Brain microvascular endothelial cell (primary cell): ENCODE measurements at regions not wholly inside any gene's neighbourhood (a gene's known extent, or its start where the extent isn't known, plus 50 kb on each side); places are given as distances from the start of the nearest gene placed in this dataset.
"Not testable (repeated sequence)": the region's sequence is repeated elsewhere in the genome, so short reads cannot be mapped to it uniquely, and the experiment has no call there.

ENCODE experiments used
- DNase-seq: peaks from one replicate; pipeline ENCODE4 v3.0.0-alpha.2; 2020
- H3K27ac ChIP-seq: fragments of 250-450 bp; sonication (Bioruptor Pico); 2 replicates; pipeline ENCODE4 v1.5.1; 2020; ENCODE audit warnings: mild to moderate bottlenecking, moderate library complexity
- H3K27me3 ChIP-seq: fragments of 250-450 bp; sonication (Bioruptor Pico); replicated peaks from 2 replicates; pipeline ENCODE4 v1.5.1; 2020; ENCODE audit warnings: mild to moderate bottlenecking
- H3K36me3 ChIP-seq: fragments of 250-450 bp; sonication (Bioruptor Pico); replicated peaks from 2 replicates; pipeline ENCODE4 v1.5.1; 2020; ENCODE audit warnings: mild to moderate bottlenecking
- H3K4me3 ChIP-seq: 2 replicates; pipeline ENCODE4 v1.5.1; 2011; ENCODE audit warnings: low read depth, mild to moderate bottlenecking, control low read depth, low read length, moderate library complexity
- CTCF ChIP-seq: IDR thresholded peaks from 2 replicates; pipeline ENCODE4 v1.5.1; 2011; ENCODE audit warnings: low read depth, mild to moderate bottlenecking, moderate library complexity, low read length, control low read depth, inconsistent platforms; ENCODE audit errors: missing control alignments
- in situ Hi-C: cut with HindIII; loops from 2 replicates; pipeline ENCODE4 v1.10.0; 2017; ENCODE audit warnings: low sequenced_read_pairs, low pct_ligation_motif_present

GRCh38 chr1:157326173-157326859, 188.1 kb upstream of the ETV3 start:
- DNase-seq = no peak
- Histone ChIP-seq H3K36me3 (no peaks in the 10 kb centered on the region), H3K27me3 (no peaks in the 10 kb centered on the region), H3K27ac (no peak overlapping the region), H3K4me3 (no peak overlapping the region)
- in situ Hi-C loops = no loop called here
- no peak for TF ChIP-seq CTCF

GRCh38 chr1:157325220-157325619, 187.0 kb upstream of the ETV3 start:
- no peak for DNase-seq
- H3K36me3 ChIP-seq = no peaks in the 10 kb centered on the region
- H3K27ac ChIP-seq = no peak overlapping the region
- H3K4me3 ChIP-seq = no peak overlapping the region
- no peak for TF ChIP-seq CTCF
- in situ Hi-C loops = no loop called here
- H3K27me3 ChIP-seq = no peaks in the 10 kb centered on the region

- H3K4me3 ChIP-seq, in situ Hi-C loops, H3K27ac ChIP-seq, DNase-seq, H3K36me3 ChIP-seq, H3K27me3 ChIP-seq: not testable (repeated sequence)
These were observed 183.8 kb upstream of the ETV3 start for GRCh38 chr1:157321972-157322371.

GRCh38 chr1:157319567-157319966, 181.4 kb upstream of the ETV3 start:
- DNase-seq = no peak
- no peak for TF ChIP-seq CTCF
- no peak overlapping the region for H3K27ac ChIP-seq
- in situ Hi-C loops = no loop called here
- H3K36me3 ChIP-seq = no peaks in the 10 kb centered on the region
- H3K4me3 ChIP-seq = no peak overlapping the region
- H3K27me3 ChIP-seq = no peaks in the 10 kb centered on the region

GRCh38 chr1:157317229-157317628, 179.0 kb upstream of the ETV3 start:
- H3K27ac ChIP-seq, H3K4me3 ChIP-seq, H3K36me3 ChIP-seq, in situ Hi-C loops, H3K27me3 ChIP-seq, DNase-seq: not testable (repeated sequence)

- in situ Hi-C loops = no loop called here
- no peak for TF ChIP-seq CTCF
- no peak for DNase-seq
These were observed 177.3 kb upstream of the ETV3 start for GRCh38 chr1:157315544-157315943.

GRCh38 chr1:157314408-157314807, 176.2 kb upstream of the ETV3 start:
- no peak overlapping the region for H3K27ac ChIP-seq
- no peak for DNase-seq
- in situ Hi-C loops = no loop called here
- no peak for TF ChIP-seq CTCF
- no peak overlapping the region for H3K4me3 ChIP-seq
- H3K36me3 ChIP-seq = no peaks in the 10 kb centered on the region
- no peaks in the 10 kb centered on the region for H3K27me3 ChIP-seq

More at GRCh38 chr1:157315544-157315943, 177.3 kb upstream of the ETV3 start:
- H3K27me3 ChIP-seq = no peaks in the 10 kb centered on the region
- no peak overlapping the region for H3K27ac ChIP-seq
- no peak overlapping the region for H3K4me3 ChIP-seq
- H3K36me3 ChIP-seq = no peaks in the 10 kb centered on the region
